GM19463 (cell line): ENCODE measurements at regions not wholly inside any gene's neighbourhood (a gene's known extent, or its start where the extent isn't known, plus 50 kb on each side); places are given as distances from the start of the nearest gene placed in this dataset.

Experiments
- ATAC-seq: cut with Tn5 transposase; IDR thresholded peaks from one replicate; pipeline ENCODE4 v1.9.1; 2021; ENCODE audit warnings: mild to moderate bottlenecking, moderate library complexity; ENCODE audit not compliant: unreplicated experiment

DNA sequence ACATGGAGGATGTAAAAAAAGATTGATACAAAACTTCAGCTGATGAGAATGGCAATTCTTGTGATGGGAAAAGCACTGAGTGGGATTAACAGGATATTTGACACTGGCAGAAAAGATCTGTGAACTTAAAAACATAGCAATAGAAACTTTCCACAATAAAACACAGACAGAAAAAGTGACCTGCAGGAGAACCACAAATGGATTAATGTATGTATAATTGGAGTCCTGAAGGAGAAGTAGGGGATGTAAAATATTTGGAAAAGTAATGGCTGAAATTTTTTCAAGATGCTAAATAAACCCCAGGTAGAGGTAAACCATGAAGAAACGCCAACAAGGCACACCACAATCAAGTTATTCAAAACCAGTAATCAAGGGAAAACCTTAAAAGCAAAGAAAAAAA is 130.8 kb upstream of the C14orf180 start:
- ATAC-seq = no peak

DNA sequence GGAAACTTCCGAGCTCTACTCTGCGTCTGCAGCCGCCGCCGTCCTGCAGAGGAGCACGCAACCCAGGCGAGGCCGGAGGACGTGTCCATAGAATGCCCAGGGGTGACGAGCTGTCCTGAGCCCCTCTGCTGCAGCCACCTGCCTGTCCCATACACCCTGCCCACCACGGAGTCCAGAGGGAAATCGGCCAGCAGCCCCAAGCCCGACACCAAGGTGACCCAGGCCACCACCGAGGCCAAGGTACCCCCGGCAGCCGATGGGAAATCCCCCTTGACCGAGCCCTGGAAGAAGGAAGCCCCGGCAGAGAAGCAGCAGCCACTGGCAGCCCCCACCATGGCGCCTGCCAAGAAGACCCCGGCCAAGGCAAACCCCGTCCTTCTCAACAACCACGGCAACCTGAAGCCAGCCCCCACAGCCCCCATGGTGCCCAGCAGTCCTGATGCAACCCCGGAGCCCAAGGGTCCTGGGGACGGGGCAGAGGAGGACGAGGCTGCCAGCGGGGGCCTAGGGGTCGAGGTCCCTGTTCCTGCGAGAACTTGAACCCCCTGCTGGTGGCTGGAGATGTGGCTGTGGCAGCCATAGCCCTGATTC is 128.7 kb upstream of the C14orf180 start:
- ATAC-seq = no peak

- no peak for ATAC-seq
Observed at GRCh38 chr14:104451474-104451873, 128.1 kb upstream of the C14orf180 start.

DNA sequence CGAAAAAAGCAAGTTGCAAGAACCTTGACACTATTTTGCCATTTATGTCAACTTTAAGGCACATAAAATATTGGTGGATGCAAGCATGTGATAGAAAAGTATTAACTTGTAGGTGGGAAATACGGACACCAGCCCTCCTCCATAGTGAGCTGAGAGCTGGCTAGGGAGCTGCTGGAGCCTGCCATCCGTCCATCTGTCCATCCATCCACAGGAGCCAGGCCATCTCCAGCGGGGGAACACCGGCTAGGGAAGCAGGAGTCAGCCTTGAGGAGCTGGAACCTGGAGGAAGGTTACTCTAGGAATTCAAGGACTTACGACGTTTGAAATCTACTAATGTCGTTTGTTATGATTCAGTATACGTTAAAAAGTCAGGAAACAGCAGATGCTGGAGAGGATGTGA is 120.7 kb upstream of the C14orf180 start:
- no peak for ATAC-seq

GRCh38 chr14:104460791-104461651 is 118.5 kb upstream of the C14orf180 start:
- no peak for ATAC-seq

- no peak for ATAC-seq
Observed at GRCh38 chr14:104461676-104462449, 117.7 kb upstream of the C14orf180 start.

GRCh38 chr14:104462651-104463630 is 116.6 kb upstream of the C14orf180 start:
- ATAC-seq = no peak

GRCh38 chr14:104464907-104465306 is 114.7 kb upstream of the C14orf180 start:
- no peak for ATAC-seq

- no peak for ATAC-seq
Observed at GRCh38 chr14:104465482-104466390, 113.8 kb upstream of the C14orf180 start.

DNA sequence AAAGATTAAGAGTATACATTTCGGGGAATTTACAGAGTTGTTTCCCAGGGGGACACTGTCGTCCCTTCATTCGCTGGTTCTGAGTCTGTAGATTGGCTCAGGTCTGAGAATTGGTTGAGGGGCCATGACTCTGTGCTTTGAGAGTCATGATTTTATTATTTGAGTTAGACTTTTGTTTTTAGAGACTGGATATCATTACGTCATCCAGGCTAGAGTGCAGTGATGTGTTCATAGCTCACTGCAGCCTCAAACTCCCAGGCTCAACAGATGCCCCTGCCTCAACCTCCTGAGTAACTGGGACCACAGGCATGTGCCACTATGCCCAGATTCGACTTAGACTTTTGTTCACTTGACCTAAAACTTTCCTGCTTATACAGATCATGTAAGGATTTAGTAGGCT is 112.3 kb upstream of the C14orf180 start:
- no peak for ATAC-seq

- no peak for ATAC-seq
Observed at GRCh38 chr14:104467641-104468040, 111.9 kb upstream of the C14orf180 start.

DNA sequence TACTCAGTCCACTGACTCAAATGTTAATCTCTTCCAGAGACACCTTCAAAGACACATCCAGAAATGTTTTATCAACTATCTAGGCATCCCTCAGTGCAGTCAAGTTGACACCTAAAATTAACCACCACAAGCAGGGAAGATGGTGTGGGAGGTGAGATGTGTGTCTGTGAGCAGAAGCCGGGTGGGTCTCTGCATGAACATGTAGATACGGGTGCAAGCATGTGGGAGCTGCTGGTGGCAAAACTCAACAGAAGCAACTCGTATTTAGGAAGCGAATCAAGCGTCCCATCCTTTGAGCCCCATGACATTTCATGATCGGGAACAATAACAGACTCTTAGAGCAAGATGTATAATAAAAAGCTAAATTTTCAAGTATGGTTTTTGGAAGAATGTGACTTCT is 110.0 kb upstream of the C14orf180 start:
- ATAC-seq = no peak

DNA sequence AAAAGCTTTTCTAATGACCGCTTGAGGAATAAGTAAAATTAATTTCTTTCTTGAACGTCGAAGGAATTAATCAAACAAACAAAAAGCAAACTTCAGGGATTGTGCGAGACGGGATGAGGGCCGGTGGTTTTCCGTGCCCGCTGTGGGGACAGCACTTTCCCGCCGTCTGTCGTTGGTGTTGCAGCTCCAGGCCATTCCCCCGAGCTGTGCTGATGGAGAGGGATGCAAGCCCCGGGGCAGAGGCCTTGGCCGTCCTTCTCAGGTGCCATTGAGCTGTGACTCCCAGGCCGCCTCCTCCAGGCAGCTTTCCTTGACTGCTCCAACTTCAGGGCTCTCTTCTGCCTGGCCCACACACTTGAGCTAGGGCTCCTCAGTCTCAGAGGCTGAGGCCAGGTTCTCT is 109.0 kb upstream of the C14orf180 start:
- no peak for ATAC-seq

DNA sequence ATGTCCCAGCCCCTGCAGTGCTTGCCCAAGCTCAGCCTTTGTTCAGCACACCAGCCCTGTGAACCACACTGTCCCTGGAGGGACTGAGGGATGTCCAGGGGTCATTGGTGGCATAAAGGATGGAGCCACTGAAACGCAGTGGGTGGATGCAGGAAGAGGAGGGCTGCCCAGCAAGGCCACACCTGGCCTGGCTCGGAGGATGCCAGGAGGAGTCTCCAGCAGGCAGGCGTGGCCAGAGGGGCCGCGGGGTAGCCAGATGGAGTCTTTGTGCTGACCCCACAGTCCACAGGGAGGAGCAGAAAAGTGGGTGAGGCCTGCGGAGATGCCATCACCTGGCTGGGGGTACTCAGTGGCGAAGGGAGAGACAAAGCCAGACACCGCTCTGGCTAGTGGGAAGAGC is 108.5 kb upstream of the C14orf180 start:
- no peak for ATAC-seq

- no peak for ATAC-seq
Observed at GRCh38 chr14:104472073-104472472, 107.5 kb upstream of the C14orf180 start.

GRCh38 chr14:104472536-104473243 is 106.9 kb upstream of the C14orf180 start:
- no peak for ATAC-seq

DNA sequence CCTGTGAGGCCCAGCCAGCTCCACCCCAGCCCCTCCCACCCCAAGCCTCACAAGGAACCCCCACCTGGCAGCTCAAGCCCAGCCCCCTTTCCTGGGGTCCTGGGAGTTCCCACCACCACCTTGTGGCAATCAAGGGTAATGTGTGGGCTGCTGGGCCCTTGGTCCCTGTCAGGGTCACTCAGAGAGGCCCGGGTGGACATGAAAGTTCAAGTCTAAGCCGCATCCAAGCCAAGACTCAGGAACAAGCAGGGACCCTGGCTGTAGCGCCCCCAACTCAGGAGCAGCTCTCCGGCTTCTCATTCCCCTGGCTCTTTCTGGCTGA is 106.4 kb upstream of the C14orf180 start:
- no peak for ATAC-seq

DNA sequence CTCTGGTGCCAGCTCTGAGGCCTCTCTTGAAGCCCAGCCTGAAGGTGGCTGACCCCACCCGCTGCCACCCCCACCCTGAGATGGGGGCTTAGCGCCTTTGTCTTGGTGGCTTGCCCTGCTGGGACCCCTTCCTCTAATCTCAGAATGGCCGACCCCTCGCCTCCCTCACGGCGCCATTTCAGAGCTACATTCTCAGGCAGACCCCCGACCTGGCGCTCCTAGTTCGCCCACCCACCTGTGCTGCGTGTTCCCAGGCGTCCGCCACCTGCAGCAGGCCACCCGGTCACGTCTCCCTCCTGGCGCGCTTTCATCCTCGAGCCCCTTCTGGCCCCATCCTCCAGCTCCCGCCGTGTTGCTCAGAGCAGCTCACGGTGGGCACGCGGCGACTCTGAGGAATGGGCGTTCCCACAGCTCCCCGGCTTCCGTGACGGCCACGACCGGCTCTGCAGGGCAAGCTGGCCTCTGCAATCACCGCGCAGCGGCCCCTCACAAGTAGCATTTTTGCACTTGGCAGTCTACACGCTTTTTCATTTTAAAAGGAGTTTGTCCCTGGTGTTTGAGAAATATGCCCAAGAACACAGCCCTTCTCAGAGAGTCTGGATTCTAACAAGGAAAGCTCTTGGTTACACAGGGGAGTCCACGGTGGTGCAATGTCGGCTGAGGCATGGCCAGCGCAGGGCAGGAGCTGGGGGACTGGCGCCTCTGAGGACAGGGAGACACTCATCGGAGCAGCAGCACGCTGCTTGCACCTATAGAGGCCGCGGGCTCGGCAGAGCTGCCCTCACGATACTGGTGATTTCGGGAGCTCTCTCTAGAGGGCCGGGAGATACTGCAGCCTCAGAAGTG is 105.7 kb upstream of the C14orf180 start:
- ATAC-seq = no peak
